H9 (cell line): ENCODE measurements at regions not wholly inside any gene's neighbourhood (a gene's known extent, or its start where the extent isn't known, plus 50 kb on each side); places are given as distances from the start of the nearest gene placed in this dataset.

ENCODE experiments used
- DNase-seq: peaks from one replicate; pipeline ENCODE4 v3.0.0-alpha.2; 2017
- H2AFZ ChIP-seq: one replicate; pipeline ENCODE4 v1.6.1; 2013; ENCODE audit warnings: mild to moderate bottlenecking, low read length, control low read depth, moderate library complexity
- H2AK5ac ChIP-seq: 2 replicates; pipeline ENCODE4 v1.6.1; 2013; ENCODE audit warnings: low read length, control low read depth, mixed read lengths; ENCODE audit not compliant: insufficient read length
- H2BK120ac ChIP-seq: one replicate; pipeline ENCODE4 v1.6.1; 2013; ENCODE audit warnings: low read depth, mild to moderate bottlenecking, low read length, control low read depth, inconsistent platforms; ENCODE audit not compliant: poor library complexity, severe bottlenecking
- H2BK12ac ChIP-seq: 2 replicates; pipeline ENCODE4 v1.6.1; 2013; ENCODE audit warnings: low read length, control low read depth, mixed read lengths, low read depth; ENCODE audit not compliant: insufficient read length
- H2BK15ac ChIP-seq: 2 replicates; pipeline ENCODE4 v1.6.1; 2013; ENCODE audit warnings: low read depth, low read length, control low read depth
- H2BK20ac ChIP-seq: one replicate; pipeline ENCODE4 v1.6.1; 2013; ENCODE audit warnings: low read depth, mild to moderate bottlenecking, low read length, control low read depth, inconsistent platforms; ENCODE audit not compliant: poor library complexity, severe bottlenecking
- H2BK5ac ChIP-seq: 2 replicates; pipeline ENCODE4 v1.6.1; 2013; ENCODE audit warnings: low read length, control low read depth, mixed read lengths; ENCODE audit not compliant: insufficient read length
- H3K14ac ChIP-seq: 2 replicates; pipeline ENCODE4 v1.6.1; 2013; ENCODE audit warnings: low read length, control low read depth; ENCODE audit not compliant: insufficient read depth
- H3K18ac ChIP-seq: 2 replicates; pipeline ENCODE4 v1.6.1; 2013; ENCODE audit warnings: low read depth, mild to moderate bottlenecking, mixed read lengths, low read length, control low read depth; ENCODE audit not compliant: insufficient read length
- H3K23ac ChIP-seq: 2 replicates; pipeline ENCODE4 v1.6.1; 2013; ENCODE audit warnings: low read length, control low read depth, mixed read lengths, low read depth; ENCODE audit not compliant: insufficient read length
- H3K23me2 ChIP-seq: 2 replicates; pipeline ENCODE4 v1.6.1; 2013; ENCODE audit warnings: low read depth, mild to moderate bottlenecking, mixed read lengths, low read length, control low read depth; ENCODE audit not compliant: insufficient read length, poor library complexity, severe bottlenecking
- H3K27ac ChIP-seq: 2 replicates; pipeline ENCODE4 v1.5.1; 2013; ENCODE audit warnings: low read length, control low read depth, mixed read lengths, low read depth; ENCODE audit not compliant: insufficient read length
- H3K27me3 ChIP-seq: 2 replicates; pipeline ENCODE4 v1.6.1; 2013; ENCODE audit warnings: low read length, control low read depth, inconsistent platforms; ENCODE audit not compliant: insufficient read depth
- H3K4ac ChIP-seq: 2 replicates; pipeline ENCODE4 v1.6.1; 2013; ENCODE audit warnings: low read depth, mild to moderate bottlenecking, control low read depth, inconsistent platforms, low read length, moderate library complexity
- H3K4me1 ChIP-seq: 2 replicates; pipeline ENCODE4 v1.6.1; 2013; ENCODE audit warnings: low read length, control low read depth, inconsistent platforms; ENCODE audit not compliant: insufficient read depth
- H3K4me2 ChIP-seq: 2 replicates; pipeline ENCODE4 v1.6.1; 2013; ENCODE audit warnings: low read length, control low read depth, mixed read lengths; ENCODE audit not compliant: insufficient read length, insufficient read depth
- H3K56ac ChIP-seq: 2 replicates; pipeline ENCODE4 v1.6.1; 2013; ENCODE audit warnings: low read depth, mild to moderate bottlenecking, mixed read lengths, low read length, control low read depth; ENCODE audit not compliant: insufficient read length
- H3K79me1 ChIP-seq: 2 replicates; pipeline ENCODE4 v1.6.1; 2013; ENCODE audit warnings: low read depth, mild to moderate bottlenecking, moderate library complexity, low read length, control low read depth, inconsistent platforms; ENCODE audit not compliant: insufficient read depth, poor library complexity, severe bottlenecking
- H3K79me2 ChIP-seq: 2 replicates; pipeline ENCODE4 v1.6.1; 2013; ENCODE audit warnings: low read length, control low read depth, inconsistent platforms; ENCODE audit not compliant: insufficient read depth
- H3K9ac ChIP-seq: 2 replicates; pipeline ENCODE4 v1.6.1; 2013; ENCODE audit warnings: low read length, control low read depth, mixed read lengths; ENCODE audit not compliant: insufficient read length; ENCODE audit errors: extremely low read depth
- H3K9me3 ChIP-seq: one replicate; pipeline ENCODE4 v1.6.1; 2013; ENCODE audit warnings: low read depth, low read length, inconsistent platforms; ENCODE audit not compliant: control insufficient read depth
- H3T11ph ChIP-seq: one replicate; pipeline ENCODE4 v1.6.1; 2013; ENCODE audit warnings: mild to moderate bottlenecking, low read length, control low read depth, inconsistent platforms
- H4K20me1 ChIP-seq: one replicate; pipeline ENCODE4 v1.6.1; 2013; ENCODE audit not compliant: control insufficient read depth, insufficient read length, insufficient read depth
- H4K5ac ChIP-seq: 2 replicates; pipeline ENCODE4 v1.6.1; 2013; ENCODE audit warnings: low read depth, mild to moderate bottlenecking, mixed read lengths, low read length, control low read depth; ENCODE audit not compliant: insufficient read length
- H4K8ac ChIP-seq: replicated peaks from 2 replicates; pipeline ENCODE4 v1.6.1; 2013; ENCODE audit warnings: low read length, control low read depth, mixed read lengths, low read depth; ENCODE audit not compliant: insufficient read length
- H4K91ac ChIP-seq: 2 replicates; pipeline ENCODE4 v1.6.1; 2013; ENCODE audit warnings: low read depth, mild to moderate bottlenecking, moderate library complexity, mixed read lengths, low read length, control low read depth; ENCODE audit not compliant: insufficient read length
- H3K27ac Mint-ChIP-seq, 3 experiments: 2 replicates in 2 of 3; 3 replicates in 1 of 3; pipeline ENCODE4 v1.8.0; 2020 to 2021; ENCODE audit warnings: mixed read lengths in 3 of 3, mild to moderate bottlenecking in 1 of 3, moderate library complexity in 1 of 3
- H3K27me3 Mint-ChIP-seq: 2 replicates; pipeline ENCODE4 v1.8.0; 2021; ENCODE audit warnings: low read depth, mild to moderate bottlenecking, moderate library complexity, mixed read lengths
- H3K36me3 Mint-ChIP-seq, 3 experiments: 2 replicates in 2 of 3; 3 replicates in 1 of 3; pipeline ENCODE4 v1.8.0; 2020 to 2021; ENCODE audit warnings: low read depth in 3 of 3, mixed read lengths in 3 of 3; ENCODE audit not compliant: insufficient read depth in 1 of 3
- H3K4me1 Mint-ChIP-seq, 2 experiments: 2 replicates each; pipeline ENCODE4 v1.8.0; 2020; ENCODE audit warnings: mixed read lengths in 2 of 2
- H3K4me3 Mint-ChIP-seq, 2 experiments: 2 replicates in 1 of 2; 3 replicates in 1 of 2; pipeline ENCODE4 v1.8.0; 2020 to 2021; ENCODE audit warnings: mild to moderate bottlenecking in 2 of 2, mixed read lengths in 2 of 2, moderate library complexity in 1 of 2
- H3K9me3 Mint-ChIP-seq, 2 experiments: 2 replicates in 1 of 2; 3 replicates in 1 of 2; pipeline ENCODE4 v1.8.0; 2020; ENCODE audit warnings: mild to moderate bottlenecking in 2 of 2, mixed read lengths in 2 of 2, moderate library complexity in 1 of 2
- WGBS: extraction: QIAGEN DNeasy Blood & Tissue Kit; methylation state at CpG from one replicate; pipeline ENCODE4 v1.1.7; 2013; ENCODE audit warnings: missing lambda C conversion rate, low lambda C conversion rate, mixed read lengths; ENCODE audit not compliant: insufficient read length; ENCODE audit errors: extremely low coverage; 5-methylcytosine and 5-hydroxymethylcytosine counted together
- TF ChIP-seq, protein P1 (sequence below): fragments of 200-600 bp; sonication (generic); conservative IDR thresholded peaks from 3 replicates; pipeline ENCODE4 v1.8.0; 2021; ENCODE audit warnings: antibody characterized with exemption, mild to moderate bottlenecking

GRCh38 chr17:31786796-31787481 lies 72.1 kb downstream of the COPRS start:
- Histone ChIP-seq H3K18ac (no peak overlapping the region), H3K14ac (no peak overlapping the region), H4K8ac (no peak overlapping the region), H3K23me2 (no peaks in the 10 kb centered on the region), H3K9me3 (no peaks in the 10 kb centered on the region), H4K91ac (no peak overlapping the region), H3K4me1 (no peaks in the 10 kb centered on the region), H3K27me3 (no peaks in the 10 kb centered on the region), H3T11ph (no peak overlapping the region), H3K4me2 (no peak overlapping the region), H2BK20ac (no peak overlapping the region), H2AFZ (no peak overlapping the region), H3K56ac (no peak overlapping the region), H2BK15ac (no peak overlapping the region), H3K23ac (no peak overlapping the region), H3K79me2 (no peaks in the 10 kb centered on the region), H4K20me1 (no peaks in the 10 kb centered on the region), H3K27ac (no peak overlapping the region), H4K5ac (no peak overlapping the region), H2BK5ac (no peak overlapping the region), H2BK120ac (no peak overlapping the region), H2AK5ac (no peak overlapping the region), H3K9ac (no peak overlapping the region), H3K4ac (no peak overlapping the region), H3K79me1 (no peaks in the 10 kb centered on the region), H2BK12ac (no peak overlapping the region)
- DNase-seq: no peak
- TF ChIP-seq, protein P1, sequence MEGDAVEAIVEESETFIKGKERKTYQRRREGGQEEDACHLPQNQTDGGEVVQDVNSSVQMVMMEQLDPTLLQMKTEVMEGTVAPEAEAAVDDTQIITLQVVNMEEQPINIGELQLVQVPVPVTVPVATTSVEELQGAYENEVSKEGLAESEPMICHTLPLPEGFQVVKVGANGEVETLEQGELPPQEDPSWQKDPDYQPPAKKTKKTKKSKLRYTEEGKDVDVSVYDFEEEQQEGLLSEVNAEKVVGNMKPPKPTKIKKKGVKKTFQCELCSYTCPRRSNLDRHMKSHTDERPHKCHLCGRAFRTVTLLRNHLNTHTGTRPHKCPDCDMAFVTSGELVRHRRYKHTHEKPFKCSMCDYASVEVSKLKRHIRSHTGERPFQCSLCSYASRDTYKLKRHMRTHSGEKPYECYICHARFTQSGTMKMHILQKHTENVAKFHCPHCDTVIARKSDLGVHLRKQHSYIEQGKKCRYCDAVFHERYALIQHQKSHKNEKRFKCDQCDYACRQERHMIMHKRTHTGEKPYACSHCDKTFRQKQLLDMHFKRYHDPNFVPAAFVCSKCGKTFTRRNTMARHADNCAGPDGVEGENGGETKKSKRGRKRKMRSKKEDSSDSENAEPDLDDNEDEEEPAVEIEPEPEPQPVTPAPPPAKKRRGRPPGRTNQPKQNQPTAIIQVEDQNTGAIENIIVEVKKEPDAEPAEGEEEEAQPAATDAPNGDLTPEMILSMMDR: no peak
- H3K27ac Mint-ChIP-seq: no peak overlapping the region
- H3K4me3 Mint-ChIP-seq: no peak overlapping the region
- H3K9me3 Mint-ChIP-seq: no peaks in the 10 kb centered on the region; a peak in 2 of 5 replicates
- WGBS: no CpG with 5 or more reads among the region's 7 CpGs
- no peaks in the 10 kb centered on the region for H3K4me1 Mint-ChIP-seq
- peaks cover 16% of the 10 kb centered on the region for H3K27me3 Mint-ChIP-seq
- H3K36me3 Mint-ChIP-seq: no peaks in the 10 kb centered on the region
